GM19023 (cell line): ENCODE measurements at regions not wholly inside any gene's neighbourhood (a gene's known extent, or its start where the extent isn't known, plus 50 kb on each side); places are given as distances from the start of the nearest gene placed in this dataset.

Experiments
- ATAC-seq: cut with Tn5 transposase; IDR thresholded peaks from one replicate; pipeline ENCODE4 v1.9.1; 2021; ENCODE audit warnings: mild to moderate bottlenecking, moderate library complexity; ENCODE audit not compliant: unreplicated experiment

DNA sequence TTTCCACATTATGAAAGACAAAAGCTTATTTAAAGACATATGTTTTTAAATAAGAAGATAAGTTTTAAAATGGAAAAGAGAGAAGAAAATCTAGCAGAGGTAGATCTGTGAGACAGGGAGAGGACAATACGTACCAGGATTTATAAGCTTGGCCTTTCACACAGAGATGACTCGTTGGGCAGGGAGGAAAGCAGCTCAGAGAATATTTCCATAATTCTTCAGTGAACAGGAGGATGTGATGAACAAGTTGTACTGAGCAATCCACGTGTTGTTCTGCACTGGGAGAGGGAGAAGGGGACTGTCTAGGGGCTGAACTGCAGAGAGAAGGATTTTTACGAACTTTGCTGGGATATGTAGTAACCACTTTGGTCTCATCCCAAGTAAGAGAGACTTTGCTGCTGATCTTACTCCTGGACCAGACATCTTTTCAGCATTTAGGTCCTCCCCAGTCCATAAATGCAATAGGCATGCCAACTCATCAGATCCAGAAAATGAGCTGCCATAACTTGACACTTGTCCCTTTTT lies 162.5 kb upstream of the SETBP1 start:
- ATAC-seq, result no peak

DNA sequence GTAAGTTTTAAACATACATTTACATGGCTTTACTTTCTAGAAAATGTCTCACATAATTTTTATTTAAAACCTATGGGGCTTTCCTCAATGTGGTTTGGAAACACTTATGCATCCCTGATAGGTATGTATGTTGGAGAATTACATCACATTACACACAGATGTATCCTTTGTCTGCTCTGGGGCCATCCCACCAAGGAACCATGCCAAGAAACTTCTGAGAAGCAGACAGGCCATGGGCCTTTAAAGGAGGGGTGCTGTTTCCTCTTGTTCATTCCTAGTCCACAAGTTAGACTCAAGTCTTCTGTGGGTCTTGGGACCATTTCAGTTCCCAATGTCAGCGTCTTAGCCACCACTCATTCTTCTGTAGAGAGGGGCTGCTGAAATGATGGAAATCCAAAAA lies 162.0 kb upstream of the SETBP1 start:
- no peak for ATAC-seq

DNA sequence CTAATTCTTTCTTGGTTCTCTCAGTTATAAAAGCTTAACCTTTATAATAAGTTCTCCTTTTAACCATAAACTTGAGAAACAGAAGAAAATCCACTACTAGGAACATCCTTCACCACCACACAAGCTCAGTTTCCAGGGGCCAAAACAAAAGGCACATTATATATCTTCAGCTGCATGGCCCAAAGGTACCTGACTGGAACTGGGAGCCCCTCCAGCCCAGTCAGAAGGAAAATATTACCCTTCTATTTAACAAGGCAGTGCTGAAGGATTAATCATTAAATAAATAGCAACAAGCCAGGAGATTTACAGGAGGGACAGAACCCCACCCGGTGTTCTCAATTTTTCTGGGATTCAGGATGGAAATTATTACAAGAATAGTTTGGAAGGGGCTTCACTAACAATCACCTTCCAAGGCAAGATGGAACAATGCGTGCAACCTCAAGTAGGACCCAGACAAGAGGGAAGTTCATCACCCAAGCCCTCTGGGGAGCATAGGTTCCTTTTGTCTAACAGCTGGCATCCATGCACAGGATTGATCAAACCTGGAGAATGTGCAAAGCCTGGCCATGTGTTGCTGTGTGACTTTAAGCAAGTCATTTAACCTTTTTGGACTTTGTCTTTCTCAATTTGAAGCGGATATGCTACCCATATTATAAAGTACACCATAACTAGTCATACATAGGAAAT lies 159.6 kb upstream of the SETBP1 start:
- ATAC-seq, result no peak

DNA sequence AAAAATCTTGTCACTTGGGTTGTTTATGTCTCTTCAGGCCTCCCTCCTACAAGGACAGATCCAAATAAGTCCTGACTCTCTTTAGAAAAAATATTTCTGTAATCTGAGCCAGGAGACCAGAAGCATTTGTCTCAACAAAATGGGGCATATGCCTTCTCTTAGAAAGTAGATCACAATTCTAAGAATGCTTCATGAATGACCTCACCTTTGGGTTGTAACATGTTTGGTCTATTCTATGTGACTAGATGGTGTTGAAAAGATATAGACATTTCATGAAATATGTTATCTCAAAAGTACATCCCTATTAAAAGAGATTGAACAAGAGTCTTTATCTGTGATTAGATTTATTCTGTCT lies 159.0 kb upstream of the SETBP1 start:
- ATAC-seq, result no peak

DNA sequence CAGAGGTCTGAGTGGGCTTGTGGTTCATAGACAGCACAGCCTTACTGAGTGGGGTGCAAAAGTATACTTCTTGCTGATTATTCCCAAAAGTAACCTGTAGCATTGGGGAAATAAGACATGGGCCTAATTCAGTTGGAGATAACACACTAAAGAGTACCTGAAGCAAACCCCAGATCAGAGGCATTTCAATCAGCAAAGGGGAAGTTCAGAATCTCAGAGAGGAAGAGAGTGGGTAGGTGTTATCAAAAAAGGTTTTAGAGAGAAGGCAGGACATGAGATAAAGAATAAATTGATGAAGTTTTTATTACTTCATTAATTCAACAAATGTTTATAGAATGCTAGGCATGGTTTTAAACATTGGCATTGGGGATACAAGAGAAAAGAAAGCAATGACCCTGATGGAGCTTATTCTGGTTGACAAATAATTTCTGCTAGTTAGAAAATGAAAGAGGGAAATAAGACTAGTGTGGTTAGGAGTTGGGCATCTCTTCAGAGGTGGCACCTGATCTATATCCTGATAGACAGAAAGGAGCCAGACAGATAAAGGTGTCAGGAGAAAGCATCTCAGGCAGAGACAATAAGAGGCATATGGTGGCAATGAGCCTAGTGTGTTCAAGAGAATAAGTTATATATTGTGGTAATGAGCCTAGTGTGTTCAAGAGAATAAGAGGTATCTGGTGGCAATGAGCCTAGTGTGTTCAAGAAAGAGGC lies 153.8 kb upstream of the SETBP1 start:
- ATAC-seq, result no peak

- ATAC-seq, result no peak
Measured at GRCh38 chr18:44533071-44533470, 147.6 kb upstream of the SETBP1 start.

GRCh38 chr18:44536046-44536445 lies 144.6 kb upstream of the SETBP1 start:
- no peak for ATAC-seq

DNA sequence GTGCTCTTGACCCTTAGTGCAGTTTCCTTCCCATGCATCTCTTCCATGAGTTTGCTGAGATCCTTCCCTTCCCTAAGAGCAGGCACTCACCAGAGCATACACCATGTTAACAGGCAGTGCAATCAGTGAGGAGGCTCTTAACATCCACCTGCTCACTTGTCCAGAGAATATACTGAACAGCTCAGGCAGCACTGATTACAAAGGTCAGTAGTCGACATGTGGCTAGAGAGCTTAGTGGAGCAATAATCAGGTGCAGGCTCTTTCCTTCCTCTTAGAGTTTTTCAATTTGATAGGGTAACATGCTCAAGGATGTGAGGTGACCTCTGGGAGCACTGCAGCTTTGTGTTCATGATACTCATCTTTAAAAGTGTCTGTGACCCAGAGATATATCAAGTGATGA lies 144.1 kb upstream of the SETBP1 start:
- no peak for ATAC-seq

GRCh38 chr18:44537526-44537925 lies 143.2 kb upstream of the SETBP1 start:
- ATAC-seq, result no peak

GRCh38 chr18:44539926-44540325 lies 140.8 kb upstream of the SETBP1 start:
- no peak for ATAC-seq

DNA sequence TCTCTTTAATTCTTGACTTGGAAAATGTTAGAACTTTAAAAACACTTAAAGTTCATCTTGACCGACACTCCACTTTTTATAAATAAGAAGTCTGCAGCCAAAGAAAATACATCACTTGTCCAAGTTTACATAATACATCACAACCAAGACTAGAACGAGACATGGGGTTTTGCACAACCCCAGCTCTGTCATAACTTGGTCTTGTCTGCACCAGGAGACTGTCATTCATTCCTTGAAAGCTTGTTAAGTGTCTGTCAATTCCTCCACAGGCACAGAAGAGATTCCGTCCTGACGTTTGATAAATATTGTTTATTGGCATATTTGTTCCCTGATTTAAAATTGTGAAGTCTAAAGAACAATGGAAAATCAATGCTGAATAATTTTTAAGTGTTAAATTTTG lies 139.5 kb upstream of the SETBP1 start:
- ATAC-seq, result no peak

DNA sequence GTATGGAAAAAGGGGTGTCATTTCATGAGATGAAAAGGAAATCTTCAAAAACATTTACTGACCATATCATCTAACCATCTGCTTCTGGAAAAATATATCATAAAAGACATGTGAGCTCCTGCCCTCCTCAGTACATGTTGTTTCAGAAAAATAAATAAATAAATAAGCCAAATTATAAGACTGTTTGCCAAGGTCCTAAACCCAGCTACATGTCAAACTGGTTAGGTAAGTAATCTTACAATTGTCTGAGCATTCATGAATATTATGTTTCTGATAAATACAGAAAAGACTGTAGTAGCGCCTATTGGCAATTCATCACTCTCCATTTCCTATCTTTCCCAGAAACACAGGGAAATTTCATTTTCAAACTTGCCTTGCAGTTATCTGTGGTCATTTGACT lies 138.9 kb upstream of the SETBP1 start:
- no peak for ATAC-seq

DNA sequence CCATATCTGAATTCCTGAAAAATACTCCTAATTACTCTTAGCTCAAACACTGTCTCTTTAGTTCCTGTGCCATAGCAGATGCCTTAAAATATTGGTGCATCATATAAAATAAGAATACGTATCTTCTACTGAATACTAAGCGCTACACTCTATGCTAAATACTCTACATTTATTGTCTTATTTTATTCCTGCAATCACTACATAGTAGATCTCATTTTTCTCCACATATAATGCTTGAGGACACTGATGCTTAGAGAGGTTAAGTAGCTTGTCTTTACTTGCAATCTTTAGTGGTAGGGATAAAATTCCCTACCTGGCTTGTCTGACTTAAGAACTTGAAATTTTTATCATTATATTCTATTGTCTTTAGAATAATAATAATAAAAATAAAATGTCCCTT lies 137.3 kb upstream of the SETBP1 start:
- ATAC-seq, result no peak

GRCh38 chr18:44545359-44545985 lies 135.2 kb upstream of the SETBP1 start:
- no peak for ATAC-seq

DNA sequence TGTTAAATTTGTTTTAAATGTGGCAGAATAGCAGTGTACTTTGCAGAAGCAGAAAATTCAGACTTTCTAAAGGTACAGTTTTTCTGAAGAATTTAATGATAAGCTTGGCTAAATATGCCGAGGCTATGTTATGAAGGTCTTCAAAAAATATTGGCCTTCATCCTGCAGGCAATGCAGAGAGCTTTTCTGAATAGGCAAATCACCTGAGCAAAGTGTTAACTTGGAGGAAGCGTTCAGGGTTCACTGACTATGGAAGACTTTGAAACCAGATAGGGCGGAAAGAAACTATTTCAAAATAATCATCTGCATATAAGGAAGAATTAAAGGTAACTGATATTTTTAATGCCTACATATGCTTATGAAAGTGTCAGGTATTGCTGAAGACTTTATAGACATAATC lies 133.7 kb upstream of the SETBP1 start:
- ATAC-seq, result no peak

- no peak for ATAC-seq
Measured at GRCh38 chr18:44548291-44549221, 132.1 kb upstream of the SETBP1 start.

DNA sequence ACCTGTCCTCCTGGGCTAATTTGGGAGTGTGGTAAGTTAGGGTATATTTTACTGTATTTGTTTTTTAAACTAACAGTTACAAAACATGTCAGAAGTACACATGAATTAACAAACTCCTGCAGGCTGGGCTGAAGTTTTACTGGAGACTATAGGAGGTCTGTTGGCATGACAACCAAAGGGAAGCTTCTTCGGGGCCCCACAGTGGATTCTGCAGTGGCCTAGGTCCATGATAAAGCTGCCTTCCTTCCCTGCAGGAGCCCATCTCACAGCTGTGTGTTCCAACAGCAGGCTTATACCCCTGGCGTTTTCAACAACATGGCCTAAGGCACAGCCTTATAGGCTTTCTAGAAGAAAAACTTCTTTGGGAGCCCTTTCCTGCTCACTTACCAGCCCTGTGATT lies 128.0 kb upstream of the SETBP1 start:
- ATAC-seq, result no peak

DNA sequence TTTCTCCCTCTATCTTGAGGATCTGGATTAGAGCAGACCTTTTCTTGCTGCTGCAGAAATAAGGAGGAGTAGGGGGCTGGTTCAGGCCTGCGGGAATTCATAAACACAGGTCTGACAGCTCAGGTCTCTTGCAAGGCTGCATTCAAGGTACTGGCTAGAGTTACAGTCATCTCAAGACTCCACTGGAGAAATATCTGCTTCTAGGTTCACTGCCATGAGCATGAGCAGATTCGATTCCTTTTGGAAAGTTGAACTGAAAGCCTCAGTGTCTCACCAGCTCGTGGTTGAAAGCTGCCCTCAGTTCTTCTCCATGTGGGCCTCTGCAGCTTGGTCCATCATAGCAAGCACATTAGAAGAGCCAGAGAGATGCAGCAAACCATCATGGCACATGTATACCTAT lies 124.4 kb upstream of the SETBP1 start:
- no peak for ATAC-seq

DNA sequence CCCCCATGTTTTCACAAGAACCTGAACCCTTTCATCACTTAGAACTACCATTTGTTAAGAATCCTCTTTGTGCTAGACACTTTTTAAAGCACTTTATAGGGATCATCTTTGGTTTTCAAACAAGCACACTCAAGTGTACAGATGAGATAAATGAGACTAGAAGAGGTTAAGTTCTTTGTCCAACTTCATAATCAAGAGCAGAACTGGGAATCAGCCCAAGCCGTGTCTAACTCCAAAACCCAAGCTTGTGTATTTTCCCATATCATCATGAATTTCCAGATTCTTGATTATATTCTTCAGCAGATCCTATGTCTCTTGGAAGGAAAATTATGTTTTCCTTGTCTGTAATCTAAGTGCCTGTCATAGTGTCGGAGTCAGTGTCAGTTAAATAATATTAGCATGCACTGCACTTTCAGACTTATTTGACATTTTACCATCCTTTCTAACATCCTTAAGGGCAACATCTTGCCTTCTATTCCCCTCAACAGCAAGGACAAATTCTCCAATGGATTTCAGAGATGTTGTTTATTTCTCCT lies 123.0 kb upstream of the SETBP1 start:
- no peak for ATAC-seq

DNA sequence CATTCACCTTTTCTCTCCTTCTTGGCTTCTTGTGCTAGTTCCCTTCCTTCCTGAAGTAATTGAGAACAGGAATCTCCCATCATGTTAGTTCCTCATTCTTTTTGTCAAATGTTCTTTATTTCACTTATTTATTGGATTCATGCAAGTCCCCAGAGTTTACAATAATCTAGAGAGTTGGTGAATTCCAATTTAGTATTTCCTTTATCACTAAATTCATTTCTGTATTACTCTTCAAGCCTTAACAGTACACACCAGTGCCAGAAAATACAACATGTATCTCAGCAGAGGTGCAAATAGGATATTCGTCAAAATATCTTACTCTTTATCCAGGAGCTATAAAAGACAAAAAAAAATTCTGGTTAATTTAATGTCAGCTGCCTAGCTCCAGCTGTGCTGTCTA lies 121.9 kb upstream of the SETBP1 start:
- ATAC-seq, result no peak

- ATAC-seq, result no peak
Measured at GRCh38 chr18:44562986-44563385, 117.7 kb upstream of the SETBP1 start.
